DMS153 treated with DMSO at 0.1 percent for 48 hours (cell line): ENCODE measurements at regions not wholly inside any gene's neighbourhood (a gene's known extent, or its start where the extent isn't known, plus 50 kb on each side); places are given as distances from the start of the nearest gene placed in this dataset.
"Not testable (repeated sequence)": the region's sequence is repeated elsewhere in the genome, so short reads cannot be mapped to it uniquely, and the experiment has no call there.

ENCODE experiments used
- DNase-seq: peaks from one replicate; lab custom pipeline; 2025; ENCODE audit not compliant: unreplicated experiment; lab: John Stamatoyannopoulos, UW

GRCh38 chr13:65623148-65623547, 1607.0 kb downstream of the PCDH9 start:
- no peak for DNase-seq

- no peak for DNase-seq
These were observed 1614.6 kb downstream of the PCDH9 start for GRCh38 chr13:65615506-65615905.

GRCh38 chr13:65613004-65613403, 1617.1 kb downstream of the PCDH9 start:
- DNase-seq: no peak

DNA sequence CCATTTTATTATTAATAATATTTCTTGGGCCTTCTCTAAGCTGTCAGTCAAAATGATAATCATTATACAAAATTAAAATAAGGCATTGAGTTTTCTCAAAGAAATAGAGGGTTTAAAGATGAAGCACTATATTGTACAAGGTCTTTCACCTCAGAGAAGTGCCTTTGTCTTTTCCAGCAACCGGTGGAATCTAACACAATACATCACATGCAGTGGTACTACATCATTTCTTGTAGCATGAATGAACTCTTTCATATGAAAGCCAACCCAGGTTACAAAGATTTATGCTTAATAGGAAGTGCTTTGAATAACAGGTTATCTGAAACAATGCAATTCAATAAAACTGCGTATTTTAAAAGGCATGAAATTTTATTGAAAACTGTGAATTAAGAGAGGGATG, 1620.8 kb downstream of the PCDH9 start:
- DNase-seq: no peak

GRCh38 chr13:65606622-65607021, 1623.5 kb downstream of the PCDH9 start:
- no peak for DNase-seq

DNA sequence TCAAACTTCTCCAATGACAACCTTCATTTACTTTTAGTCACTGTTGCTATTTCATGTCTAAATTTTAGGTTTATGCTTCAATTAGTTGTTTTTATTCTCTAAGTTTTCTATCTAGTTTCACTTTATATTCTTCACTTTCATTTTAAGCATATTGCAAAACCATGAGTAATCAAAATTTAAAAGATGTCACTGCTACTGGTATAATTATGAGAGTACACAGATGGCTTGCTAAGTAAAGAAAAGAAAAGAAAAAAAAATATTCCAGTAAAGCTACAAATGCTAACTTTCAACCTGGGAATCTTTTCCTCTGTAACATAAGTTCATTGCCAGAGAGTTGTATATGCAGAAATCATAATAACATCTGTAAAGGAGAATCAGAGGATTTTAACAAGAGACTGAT, 1624.7 kb downstream of the PCDH9 start:
- no peak for DNase-seq

GRCh38 chr13:65603160-65603559, 1627.0 kb downstream of the PCDH9 start:
- no peak for DNase-seq

DNA sequence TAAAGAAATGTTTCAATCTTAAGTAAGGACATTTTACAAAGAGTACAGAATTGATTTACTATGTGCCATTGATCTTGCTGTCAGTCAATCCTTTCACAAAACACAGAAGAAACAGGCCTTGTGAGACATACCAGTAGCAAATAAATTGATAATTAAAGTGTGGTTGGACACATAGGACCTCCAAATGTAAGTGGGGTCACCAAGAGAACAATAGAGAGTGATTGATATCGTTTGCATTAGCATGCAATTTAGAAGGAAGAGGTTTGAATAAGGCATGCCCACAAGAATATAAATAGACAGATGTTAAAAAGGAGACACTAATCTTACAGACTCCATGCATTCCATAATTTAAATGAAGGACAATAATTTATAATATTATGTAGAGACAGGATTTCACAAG, 1628.3 kb downstream of the PCDH9 start:
- DNase-seq: no peak

- DNase-seq: no peak
These were observed 1629.4 kb downstream of the PCDH9 start for GRCh38 chr13:65600702-65601101.

- no peak for DNase-seq
These were observed 1632.0 kb downstream of the PCDH9 start for GRCh38 chr13:65597839-65598818.

GRCh38 chr13:65595916-65596315, 1634.2 kb downstream of the PCDH9 start:
- DNase-seq: no peak

GRCh38 chr13:65594298-65594781, 1635.8 kb downstream of the PCDH9 start:
- DNase-seq: no peak

DNA sequence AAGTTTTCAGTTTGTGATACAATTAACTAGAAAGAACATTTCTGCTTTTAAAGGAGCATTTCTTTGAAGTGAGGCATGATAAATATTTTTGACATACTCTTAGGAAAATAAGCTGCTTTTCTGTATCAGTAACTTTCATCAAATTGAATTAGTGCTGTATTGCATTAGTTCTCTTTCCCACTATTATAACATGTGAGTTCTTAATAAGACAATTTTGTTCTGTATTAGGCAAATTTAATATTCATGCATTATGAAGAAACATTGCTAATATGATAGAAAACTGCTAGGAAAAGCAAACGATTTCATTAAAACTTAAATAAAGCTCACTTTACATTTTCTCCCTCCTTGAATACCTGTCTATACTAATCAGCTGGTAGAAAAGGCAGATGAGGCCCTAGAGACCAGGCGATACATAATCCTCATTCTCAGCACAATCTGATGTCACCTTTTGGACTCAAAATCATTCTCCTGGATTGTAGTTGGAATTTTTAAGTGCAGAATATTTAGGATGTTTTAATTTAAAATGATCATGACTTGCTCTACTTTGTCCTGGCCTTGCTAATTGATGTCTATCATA, 1636.8 kb downstream of the PCDH9 start:
- DNase-seq: no peak

DNA sequence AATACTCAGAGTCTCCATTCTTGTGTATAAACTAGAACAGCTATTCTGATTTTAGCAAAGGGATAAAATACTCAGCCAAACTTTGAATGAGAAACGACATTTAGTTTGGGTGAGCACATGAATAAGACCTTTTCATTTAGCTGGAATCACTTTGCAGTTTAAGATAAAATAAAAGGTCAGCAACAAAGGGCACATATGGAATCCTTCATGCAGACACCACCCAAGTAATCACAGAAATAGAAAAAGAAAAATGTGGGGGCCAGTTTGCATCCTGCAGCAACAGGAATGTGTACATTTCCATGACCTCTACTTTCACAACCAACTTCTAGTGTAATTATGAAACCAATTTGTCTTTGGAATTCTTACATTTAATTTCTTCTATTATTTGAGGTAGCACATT, 1637.4 kb downstream of the PCDH9 start:
- no peak for DNase-seq

DNA sequence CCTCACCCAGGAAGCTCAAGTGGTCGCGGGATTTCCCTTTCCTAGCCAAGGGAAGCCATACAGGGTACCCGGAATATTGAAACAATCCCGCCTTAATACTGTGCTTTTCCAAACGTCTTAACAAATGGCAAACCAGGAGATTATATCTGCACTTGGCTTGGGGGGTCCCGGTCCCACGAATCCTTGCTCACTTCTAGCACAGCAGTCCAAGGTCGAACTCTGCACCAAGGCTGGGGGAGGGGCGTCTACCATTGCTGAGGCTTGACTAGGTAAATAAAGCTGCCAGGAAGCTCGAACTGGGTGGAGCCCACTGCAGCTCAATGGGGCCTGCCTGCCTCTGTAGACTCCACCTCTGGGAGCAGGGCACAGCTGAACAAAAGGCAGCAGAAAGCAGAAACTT, 1644.8 kb downstream of the PCDH9 start:
- no peak for DNase-seq

GRCh38 chr13:65584126-65584525, 1646.0 kb downstream of the PCDH9 start:
- DNase-seq: no peak

DNA sequence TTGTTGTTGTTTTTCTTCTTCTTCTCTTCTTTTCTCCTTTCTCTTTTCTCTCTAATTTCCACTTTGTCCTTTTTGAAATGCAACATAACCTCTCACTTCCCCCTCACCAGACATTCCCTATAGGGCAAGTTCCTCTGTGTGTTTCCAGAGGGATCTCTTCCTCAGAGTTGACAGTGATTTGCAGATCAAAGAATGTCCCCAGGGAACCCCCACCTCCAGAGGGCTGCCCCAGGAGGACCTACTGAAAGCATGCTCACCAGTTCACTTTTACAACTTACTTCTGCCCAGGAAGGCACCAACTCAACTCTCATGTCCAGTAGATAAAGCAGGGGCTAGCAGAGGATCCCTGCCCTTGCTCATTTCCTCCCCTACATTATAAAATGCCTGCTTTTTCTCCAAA, 1648.0 kb downstream of the PCDH9 start:
- DNase-seq: no peak

DNA sequence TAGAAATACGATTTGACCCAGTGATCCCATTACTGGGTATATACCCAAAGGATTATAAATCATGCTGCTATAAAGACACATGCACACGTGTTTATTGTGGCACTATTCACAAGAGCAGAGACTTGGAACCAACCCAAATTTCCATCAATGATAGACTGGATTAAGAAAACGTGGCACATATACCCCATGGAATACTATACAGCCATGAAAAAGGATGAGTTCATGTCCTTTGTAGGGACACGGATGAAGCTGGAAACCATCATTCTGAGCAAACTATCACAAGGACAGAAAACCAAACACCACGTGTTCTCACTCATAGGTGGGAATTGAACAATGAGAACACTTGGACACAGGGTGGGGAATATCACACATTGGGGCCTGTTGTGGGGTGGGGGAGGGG, 1665.6 kb downstream of the PCDH9 start:
- DNase-seq: not testable (repeated sequence)

GRCh38 chr13:65562305-65562704, 1667.8 kb downstream of the PCDH9 start:
- no peak for DNase-seq

DNA sequence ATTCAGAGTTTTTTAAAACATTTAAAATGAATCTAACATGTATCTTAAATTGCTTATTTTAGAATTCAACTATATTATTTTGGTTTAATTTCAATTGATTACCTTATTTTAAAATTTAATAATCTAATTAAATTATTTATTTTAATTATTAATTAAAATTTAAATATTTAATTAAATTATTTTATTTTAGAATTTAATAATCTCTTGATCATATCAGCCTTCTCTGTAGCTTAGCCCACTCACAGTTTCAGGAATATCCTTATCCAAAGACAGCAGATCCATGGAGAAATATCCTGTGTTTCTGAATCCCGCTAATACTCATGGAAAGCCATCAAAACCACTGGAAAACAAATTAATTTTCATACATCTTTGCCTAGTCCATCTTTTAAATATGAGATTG, 1669.2 kb downstream of the PCDH9 start:
- no peak for DNase-seq

GRCh38 chr13:65555962-65556361, 1674.2 kb downstream of the PCDH9 start:
- peak; percentile 90 for DNase-seq

DNA sequence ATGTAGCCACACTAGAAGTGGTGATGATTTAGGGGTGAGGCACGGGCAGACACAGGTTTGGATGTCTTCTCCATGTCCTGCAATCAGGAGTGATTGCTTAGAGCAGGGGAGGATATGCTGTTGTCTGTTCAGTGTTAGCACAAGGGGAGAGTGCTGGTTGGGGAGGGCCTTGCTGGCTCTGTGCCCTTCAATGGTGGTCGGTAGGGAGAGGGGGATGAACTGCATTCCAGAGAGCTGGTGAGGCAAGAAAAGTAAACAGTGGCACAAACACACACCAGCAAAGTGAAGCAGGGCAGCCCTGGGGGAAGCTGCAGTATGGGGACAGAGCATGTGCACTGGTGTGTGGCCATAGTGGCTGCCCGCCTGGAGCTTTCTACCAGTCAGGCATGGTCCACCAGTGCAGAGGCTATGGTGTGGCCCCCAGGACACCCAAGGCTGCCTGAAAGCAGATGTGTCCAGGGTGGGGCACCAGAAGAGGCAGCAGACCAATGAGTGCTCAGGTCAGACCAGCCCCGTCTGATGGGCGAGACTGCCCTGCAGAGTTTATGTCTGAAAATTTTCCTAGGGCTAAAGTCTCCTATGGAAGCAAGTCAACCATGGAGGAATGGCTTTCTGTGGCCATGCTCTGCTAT, 1676.9 kb downstream of the PCDH9 start:
- no peak for DNase-seq
